H9 (cell line): ENCODE measurements at regions not wholly inside any gene's neighbourhood (a gene's known extent, or its start where the extent isn't known, plus 50 kb on each side); places are given as distances from the start of the nearest gene placed in this dataset.

Experiments used
- DNase-seq: peaks from one replicate; pipeline ENCODE4 v3.0.0-alpha.2; 2017
- H2AFZ ChIP-seq: one replicate; pipeline ENCODE4 v1.6.1; 2013; ENCODE audit warnings: mild to moderate bottlenecking, low read length, control low read depth, moderate library complexity
- H2AK5ac ChIP-seq: 2 replicates; pipeline ENCODE4 v1.6.1; 2013; ENCODE audit warnings: low read length, control low read depth, mixed read lengths; ENCODE audit not compliant: insufficient read length
- H2BK120ac ChIP-seq: one replicate; pipeline ENCODE4 v1.6.1; 2013; ENCODE audit warnings: low read depth, mild to moderate bottlenecking, low read length, control low read depth, inconsistent platforms; ENCODE audit not compliant: poor library complexity, severe bottlenecking
- H2BK12ac ChIP-seq: 2 replicates; pipeline ENCODE4 v1.6.1; 2013; ENCODE audit warnings: low read length, control low read depth, mixed read lengths, low read depth; ENCODE audit not compliant: insufficient read length
- H2BK15ac ChIP-seq: 2 replicates; pipeline ENCODE4 v1.6.1; 2013; ENCODE audit warnings: low read depth, low read length, control low read depth
- H2BK20ac ChIP-seq: one replicate; pipeline ENCODE4 v1.6.1; 2013; ENCODE audit warnings: low read depth, mild to moderate bottlenecking, low read length, control low read depth, inconsistent platforms; ENCODE audit not compliant: poor library complexity, severe bottlenecking
- H2BK5ac ChIP-seq: 2 replicates; pipeline ENCODE4 v1.6.1; 2013; ENCODE audit warnings: low read length, control low read depth, mixed read lengths; ENCODE audit not compliant: insufficient read length
- H3K14ac ChIP-seq: 2 replicates; pipeline ENCODE4 v1.6.1; 2013; ENCODE audit warnings: low read length, control low read depth; ENCODE audit not compliant: insufficient read depth
- H3K18ac ChIP-seq: 2 replicates; pipeline ENCODE4 v1.6.1; 2013; ENCODE audit warnings: low read depth, mild to moderate bottlenecking, mixed read lengths, low read length, control low read depth; ENCODE audit not compliant: insufficient read length
- H3K23ac ChIP-seq: 2 replicates; pipeline ENCODE4 v1.6.1; 2013; ENCODE audit warnings: low read length, control low read depth, mixed read lengths, low read depth; ENCODE audit not compliant: insufficient read length
- H3K23me2 ChIP-seq: 2 replicates; pipeline ENCODE4 v1.6.1; 2013; ENCODE audit warnings: low read depth, mild to moderate bottlenecking, mixed read lengths, low read length, control low read depth; ENCODE audit not compliant: insufficient read length, poor library complexity, severe bottlenecking
- H3K27ac ChIP-seq: 2 replicates; pipeline ENCODE4 v1.5.1; 2013; ENCODE audit warnings: low read length, control low read depth, mixed read lengths, low read depth; ENCODE audit not compliant: insufficient read length
- H3K27me3 ChIP-seq: 2 replicates; pipeline ENCODE4 v1.6.1; 2013; ENCODE audit warnings: low read length, control low read depth, inconsistent platforms; ENCODE audit not compliant: insufficient read depth
- H3K4ac ChIP-seq: 2 replicates; pipeline ENCODE4 v1.6.1; 2013; ENCODE audit warnings: low read depth, mild to moderate bottlenecking, control low read depth, inconsistent platforms, low read length, moderate library complexity
- H3K4me1 ChIP-seq: 2 replicates; pipeline ENCODE4 v1.6.1; 2013; ENCODE audit warnings: low read length, control low read depth, inconsistent platforms; ENCODE audit not compliant: insufficient read depth
- H3K4me2 ChIP-seq: 2 replicates; pipeline ENCODE4 v1.6.1; 2013; ENCODE audit warnings: low read length, control low read depth, mixed read lengths; ENCODE audit not compliant: insufficient read length, insufficient read depth
- H3K56ac ChIP-seq: 2 replicates; pipeline ENCODE4 v1.6.1; 2013; ENCODE audit warnings: low read depth, mild to moderate bottlenecking, mixed read lengths, low read length, control low read depth; ENCODE audit not compliant: insufficient read length
- H3K79me1 ChIP-seq: 2 replicates; pipeline ENCODE4 v1.6.1; 2013; ENCODE audit warnings: low read depth, mild to moderate bottlenecking, moderate library complexity, low read length, control low read depth, inconsistent platforms; ENCODE audit not compliant: insufficient read depth, poor library complexity, severe bottlenecking
- H3K79me2 ChIP-seq: 2 replicates; pipeline ENCODE4 v1.6.1; 2013; ENCODE audit warnings: low read length, control low read depth, inconsistent platforms; ENCODE audit not compliant: insufficient read depth
- H3K9ac ChIP-seq: 2 replicates; pipeline ENCODE4 v1.6.1; 2013; ENCODE audit warnings: low read length, control low read depth, mixed read lengths; ENCODE audit not compliant: insufficient read length; ENCODE audit errors: extremely low read depth
- H3K9me3 ChIP-seq: one replicate; pipeline ENCODE4 v1.6.1; 2013; ENCODE audit warnings: low read depth, low read length, inconsistent platforms; ENCODE audit not compliant: control insufficient read depth
- H3T11ph ChIP-seq: one replicate; pipeline ENCODE4 v1.6.1; 2013; ENCODE audit warnings: mild to moderate bottlenecking, low read length, control low read depth, inconsistent platforms
- H4K20me1 ChIP-seq: one replicate; pipeline ENCODE4 v1.6.1; 2013; ENCODE audit not compliant: control insufficient read depth, insufficient read length, insufficient read depth
- H4K5ac ChIP-seq: 2 replicates; pipeline ENCODE4 v1.6.1; 2013; ENCODE audit warnings: low read depth, mild to moderate bottlenecking, mixed read lengths, low read length, control low read depth; ENCODE audit not compliant: insufficient read length
- H4K8ac ChIP-seq: replicated peaks from 2 replicates; pipeline ENCODE4 v1.6.1; 2013; ENCODE audit warnings: low read length, control low read depth, mixed read lengths, low read depth; ENCODE audit not compliant: insufficient read length
- H4K91ac ChIP-seq: 2 replicates; pipeline ENCODE4 v1.6.1; 2013; ENCODE audit warnings: low read depth, mild to moderate bottlenecking, moderate library complexity, mixed read lengths, low read length, control low read depth; ENCODE audit not compliant: insufficient read length
- H3K27ac Mint-ChIP-seq, 3 experiments: 2 replicates in 2 of 3; 3 replicates in 1 of 3; pipeline ENCODE4 v1.8.0; 2020 to 2021; ENCODE audit warnings: mixed read lengths in 3 of 3, mild to moderate bottlenecking in 1 of 3, moderate library complexity in 1 of 3
- H3K27me3 Mint-ChIP-seq: 2 replicates; pipeline ENCODE4 v1.8.0; 2021; ENCODE audit warnings: low read depth, mild to moderate bottlenecking, moderate library complexity, mixed read lengths
- H3K36me3 Mint-ChIP-seq, 3 experiments: 2 replicates in 2 of 3; 3 replicates in 1 of 3; pipeline ENCODE4 v1.8.0; 2020 to 2021; ENCODE audit warnings: low read depth in 3 of 3, mixed read lengths in 3 of 3; ENCODE audit not compliant: insufficient read depth in 1 of 3
- H3K4me1 Mint-ChIP-seq, 2 experiments: 2 replicates each; pipeline ENCODE4 v1.8.0; 2020; ENCODE audit warnings: mixed read lengths in 2 of 2
- H3K4me3 Mint-ChIP-seq, 2 experiments: 2 replicates in 1 of 2; 3 replicates in 1 of 2; pipeline ENCODE4 v1.8.0; 2020 to 2021; ENCODE audit warnings: mild to moderate bottlenecking in 2 of 2, mixed read lengths in 2 of 2, moderate library complexity in 1 of 2
- H3K9me3 Mint-ChIP-seq, 2 experiments: 2 replicates in 1 of 2; 3 replicates in 1 of 2; pipeline ENCODE4 v1.8.0; 2020; ENCODE audit warnings: mild to moderate bottlenecking in 2 of 2, mixed read lengths in 2 of 2, moderate library complexity in 1 of 2
- CTCF ChIP-seq: fragments of 200-600 bp; sonication (generic); conservative IDR thresholded peaks from 3 replicates; pipeline ENCODE4 v1.8.0; 2021; ENCODE audit warnings: antibody characterized with exemption, mild to moderate bottlenecking
- WGBS: extraction: QIAGEN DNeasy Blood & Tissue Kit; methylation state at CpG from one replicate; pipeline ENCODE4 v1.1.7; 2013; ENCODE audit warnings: missing lambda C conversion rate, low lambda C conversion rate, mixed read lengths; ENCODE audit not compliant: insufficient read length; ENCODE audit errors: extremely low coverage; 5-methylcytosine and 5-hydroxymethylcytosine counted together

- H2BK20ac ChIP-seq = no peak overlapping the region
- no peak overlapping the region for H3K56ac ChIP-seq
- H4K91ac ChIP-seq = no peak overlapping the region
- H2BK120ac ChIP-seq = no peak overlapping the region
- no peak overlapping the region for H4K8ac ChIP-seq
- H3K27me3 ChIP-seq = no peaks in the 10 kb centered on the region
- no peak overlapping the region for H3K27ac ChIP-seq
- WGBS = no CpG with 5 or more reads among the region's 39 CpGs
- H4K5ac ChIP-seq = no peak overlapping the region
- no peak overlapping the region for H3T11ph ChIP-seq
- H3K27ac Mint-ChIP-seq = no peak overlapping the region
- H3K23me2 ChIP-seq = no peaks in the 10 kb centered on the region
- no peak overlapping the region for H2AK5ac ChIP-seq
- no peaks in the 10 kb centered on the region for H4K20me1 ChIP-seq
- H3K4me3 Mint-ChIP-seq = no peak overlapping the region
- no peak overlapping the region for H2BK12ac ChIP-seq
- no peak for DNase-seq
- no peak overlapping the region for H3K14ac ChIP-seq
- H3K4ac ChIP-seq = no peak overlapping the region
- no peak overlapping the region for H2BK15ac ChIP-seq
- H3K4me1 ChIP-seq = no peaks in the 10 kb centered on the region
- H3K9ac ChIP-seq = no peak overlapping the region
- H3K9me3 Mint-ChIP-seq = peaks cover 0 to 3% of the 10 kb centered on the region in 2 experiments; a peak in 1 of 5 replicates
- H3K4me2 ChIP-seq = no peak overlapping the region
- no peak overlapping the region for H2BK5ac ChIP-seq
- H3K79me2 ChIP-seq = no peaks in the 10 kb centered on the region
- H3K79me1 ChIP-seq = no peaks in the 10 kb centered on the region
- H3K4me1 Mint-ChIP-seq = peaks cover 8 to 22% of the 10 kb centered on the region in 2 experiments
- no peak overlapping the region for H3K23ac ChIP-seq
- H3K36me3 Mint-ChIP-seq = peaks cover 0 to 3% (median 0%) of the 10 kb centered on the region in 3 experiments; a peak in 1 of 7 replicates
- H3K18ac ChIP-seq = no peak overlapping the region
- H3K27me3 Mint-ChIP-seq = peaks cover 1% of the 10 kb centered on the region; the same call in 1 of the 2 replicates
- H3K9me3 ChIP-seq = no peaks in the 10 kb centered on the region
- H2AFZ ChIP-seq = no peak overlapping the region
- TF ChIP-seq CTCF = no peak
Measured at GRCh38 chr6:167662075-167662880, 164.4 kb upstream of the AFDN start.
